Activated naive CD4-positive, alpha-beta T cell treated with anti-CD3 and anti-CD28 coated beads, Interleukin-2, amount 10 ng/mL, durations not matched to agents 7 days and 5 days (primary cell): ENCODE measurements at regions not wholly inside any gene's neighbourhood (a gene's known extent, or its start where the extent isn't known, plus 50 kb on each side); places are given as distances from the start of the nearest gene placed in this dataset.
A peak's percentile ranks its signal among the peaks of the same experiment; 100 is the strongest.
"Not testable (repeated sequence)": the region's sequence is repeated elsewhere in the genome, so short reads cannot be mapped to it uniquely, and the experiment has no call there.

Experiments used
- CTCF ChIA-PET: fragments of 350-600 bp; sonication (Branson Sonifier 250); formaldehyde crosslinking; loops from one replicate; lab custom pipeline; 2021; ENCODE audit warnings: antibody characterized with exemption; lab: Charles Lee
- DNase-seq: peaks from one replicate; pipeline ENCODE4 v3.0.0-alpha.2; 2020
- H3K27ac Mint-ChIP-seq: one replicate; pipeline ENCODE4 v1.8.0; 2021; ENCODE audit warnings: mild to moderate bottlenecking, moderate library complexity, mixed read lengths
- H3K27me3 Mint-ChIP-seq: one replicate; pipeline ENCODE4 v1.8.0; 2021; ENCODE audit warnings: mild to moderate bottlenecking, mixed read lengths
- H3K36me3 Mint-ChIP-seq: one replicate; pipeline ENCODE4 v1.8.0; 2021; ENCODE audit warnings: mixed read lengths
- H3K4me1 Mint-ChIP-seq: one replicate; pipeline ENCODE4 v1.8.0; 2021; ENCODE audit warnings: mixed read lengths
- H3K4me3 Mint-ChIP-seq: one replicate; pipeline ENCODE4 v1.8.0; 2021; ENCODE audit warnings: mild to moderate bottlenecking, moderate library complexity, mixed read lengths
- H3K9me3 Mint-ChIP-seq: one replicate; pipeline ENCODE4 v1.8.0; 2021; ENCODE audit warnings: mixed read lengths

GRCh38 chr16:62258931-62259435, 222.7 kb upstream of the CDH8 start:
- H3K27ac Mint-ChIP-seq, CTCF ChIA-PET, H3K4me1 Mint-ChIP-seq, H3K36me3 Mint-ChIP-seq, DNase-seq, H3K4me3 Mint-ChIP-seq, H3K27me3 Mint-ChIP-seq, H3K9me3 Mint-ChIP-seq: not testable (repeated sequence)

GRCh38 chr16:62256406-62256805, 220.2 kb upstream of the CDH8 start:
- H3K4me3 Mint-ChIP-seq = no peak overlapping the region
- no peak overlapping the region for H3K27ac Mint-ChIP-seq
- no peaks in the 10 kb centered on the region for H3K27me3 Mint-ChIP-seq
- peaks cover 2% of the 10 kb centered on the region for H3K9me3 Mint-ChIP-seq
- CTCF ChIA-PET = no interaction called here
- no peak for DNase-seq
- H3K4me1 Mint-ChIP-seq = no peaks in the 10 kb centered on the region
- H3K36me3 Mint-ChIP-seq = no peaks in the 10 kb centered on the region

GRCh38 chr16:62254847-62255246, 218.6 kb upstream of the CDH8 start:
- Mint-ChIP-seq H3K36me3 (no peaks in the 10 kb centered on the region), H3K4me1 (no peaks in the 10 kb centered on the region), H3K4me3 (no peak overlapping the region), H3K27ac (no peak overlapping the region), H3K9me3 (peaks cover 2% of the 10 kb centered on the region), H3K27me3 (no peaks in the 10 kb centered on the region)
- DNase-seq = no peak
- CTCF ChIA-PET = no interaction called here

GRCh38 chr16:62254372-62254771, 218.1 kb upstream of the CDH8 start:
- H3K4me3 Mint-ChIP-seq = no peak overlapping the region
- CTCF ChIA-PET = no interaction called here
- H3K27ac Mint-ChIP-seq = no peak overlapping the region
- no peaks in the 10 kb centered on the region for H3K36me3 Mint-ChIP-seq
- H3K27me3 Mint-ChIP-seq = no peaks in the 10 kb centered on the region
- peaks cover 2% of the 10 kb centered on the region for H3K9me3 Mint-ChIP-seq
- no peak for DNase-seq
- H3K4me1 Mint-ChIP-seq = no peaks in the 10 kb centered on the region

GRCh38 chr16:62253966-62254365, 217.7 kb upstream of the CDH8 start:
- Mint-ChIP-seq H3K36me3 (no peaks in the 10 kb centered on the region), H3K27me3 (no peaks in the 10 kb centered on the region), H3K27ac (no peak overlapping the region), H3K9me3 (peaks cover 3% of the 10 kb centered on the region), H3K4me3 (no peak overlapping the region), H3K4me1 (no peaks in the 10 kb centered on the region)
- DNase-seq = no peak
- CTCF ChIA-PET = interaction anchor here (0.7 kb wide), 1 partner anchor 644 kb away, joined by 3 read pairs; no protein-coding TSS in a partner anchor

- no peaks in the 10 kb centered on the region for H3K36me3 Mint-ChIP-seq
- CTCF ChIA-PET = no interaction called here
- DNase-seq = no peak
- H3K4me1 Mint-ChIP-seq = no peaks in the 10 kb centered on the region
- no peak overlapping the region for H3K4me3 Mint-ChIP-seq
- peaks cover 5% of the 10 kb centered on the region for H3K9me3 Mint-ChIP-seq
- no peak overlapping the region for H3K27ac Mint-ChIP-seq
- H3K27me3 Mint-ChIP-seq = no peaks in the 10 kb centered on the region
Observed at GRCh38 chr16:62249069-62249468, 212.8 kb upstream of the CDH8 start.

GRCh38 chr16:62240722-62241121, 204.5 kb upstream of the CDH8 start:
- H3K27ac Mint-ChIP-seq = no peak overlapping the region
- DNase-seq = no peak
- H3K4me3 Mint-ChIP-seq = no peak overlapping the region
- no peaks in the 10 kb centered on the region for H3K4me1 Mint-ChIP-seq
- CTCF ChIA-PET = no interaction called here
- H3K9me3 Mint-ChIP-seq = peaks cover 10% of the 10 kb centered on the region
- no peaks in the 10 kb centered on the region for H3K27me3 Mint-ChIP-seq
- no peaks in the 10 kb centered on the region for H3K36me3 Mint-ChIP-seq

GRCh38 chr16:62225675-62226074, 189.4 kb upstream of the CDH8 start:
- Mint-ChIP-seq H3K27me3 (no peaks in the 10 kb centered on the region), H3K4me3 (no peak overlapping the region), H3K27ac (no peak overlapping the region), H3K9me3 (peaks cover 8% of the 10 kb centered on the region), H3K36me3 (no peaks in the 10 kb centered on the region), H3K4me1 (no peaks in the 10 kb centered on the region)
- peak; percentile 37 for DNase-seq
- CTCF ChIA-PET = no interaction called here

- no peak overlapping the region for H3K27ac Mint-ChIP-seq
- CTCF ChIA-PET = no interaction called here
- no peaks in the 10 kb centered on the region for H3K36me3 Mint-ChIP-seq
- H3K9me3 Mint-ChIP-seq = peaks cover 11% of the 10 kb centered on the region
- no peaks in the 10 kb centered on the region for H3K4me1 Mint-ChIP-seq
- no peak for DNase-seq
- no peaks in the 10 kb centered on the region for H3K27me3 Mint-ChIP-seq
- H3K4me3 Mint-ChIP-seq = no peak overlapping the region
Observed at GRCh38 chr16:62224646-62225209, 188.5 kb upstream of the CDH8 start.

- Mint-ChIP-seq H3K36me3 (no peaks in the 10 kb centered on the region), H3K9me3 (peaks cover 13% of the 10 kb centered on the region), H3K4me1 (no peaks in the 10 kb centered on the region), H3K27me3 (no peaks in the 10 kb centered on the region), H3K27ac (no peak overlapping the region), H3K4me3 (no peak overlapping the region)
- CTCF ChIA-PET = no interaction called here
- DNase-seq = no peak
Observed at GRCh38 chr16:62216837-62217236, 180.6 kb upstream of the CDH8 start.

- Mint-ChIP-seq H3K27ac (no peak overlapping the region), H3K9me3 (peaks cover 14% of the 10 kb centered on the region), H3K4me3 (no peak overlapping the region), H3K36me3 (no peaks in the 10 kb centered on the region), H3K27me3 (no peaks in the 10 kb centered on the region), H3K4me1 (no peaks in the 10 kb centered on the region)
- CTCF ChIA-PET = no interaction called here
- DNase-seq = no peak
Observed at GRCh38 chr16:62213763-62214162, 177.5 kb upstream of the CDH8 start.

- DNase-seq = no peak
- Mint-ChIP-seq H3K36me3 (no peaks in the 10 kb centered on the region), H3K4me1 (no peaks in the 10 kb centered on the region), H3K9me3 (peaks cover 8% of the 10 kb centered on the region), H3K27me3 (no peaks in the 10 kb centered on the region), H3K27ac (no peak overlapping the region), H3K4me3 (no peak overlapping the region)
- CTCF ChIA-PET = no interaction called here
Observed at GRCh38 chr16:62208934-62209333, 172.7 kb upstream of the CDH8 start.

GRCh38 chr16:62205459-62205858, 169.2 kb upstream of the CDH8 start:
- H3K4me1 Mint-ChIP-seq = no peaks in the 10 kb centered on the region
- no peaks in the 10 kb centered on the region for H3K36me3 Mint-ChIP-seq
- no peak overlapping the region for H3K4me3 Mint-ChIP-seq
- CTCF ChIA-PET = interaction anchor here (1.2 kb wide), 1 partner anchor 13 kb away, joined by 3 read pairs; no protein-coding TSS in a partner anchor
- H3K27ac Mint-ChIP-seq = no peak overlapping the region
- no peaks in the 10 kb centered on the region for H3K27me3 Mint-ChIP-seq
- no peak for DNase-seq
- peaks cover 3% of the 10 kb centered on the region for H3K9me3 Mint-ChIP-seq

- CTCF ChIA-PET = interaction anchor here (0.6 kb wide), 1 partner anchor 12 kb away, joined by 4 read pairs; no protein-coding TSS in a partner anchor
- Mint-ChIP-seq H3K27me3 (no peaks in the 10 kb centered on the region), H3K9me3 (peaks cover 3% of the 10 kb centered on the region), H3K36me3 (no peaks in the 10 kb centered on the region), H3K4me1 (no peaks in the 10 kb centered on the region), H3K4me3 (no peak overlapping the region), H3K27ac (no peak overlapping the region)
- no peak for DNase-seq
Observed at GRCh38 chr16:62201911-62202310, 165.7 kb upstream of the CDH8 start.

- Mint-ChIP-seq H3K4me1 (no peaks in the 10 kb centered on the region), H3K9me3 (peaks cover 1% of the 10 kb centered on the region), H3K4me3 (no peak overlapping the region), H3K36me3 (no peaks in the 10 kb centered on the region), H3K27ac (no peak overlapping the region), H3K27me3 (no peaks in the 10 kb centered on the region)
- CTCF ChIA-PET = no interaction called here
- DNase-seq = no peak
Observed at GRCh38 chr16:62194828-62195227, 158.6 kb upstream of the CDH8 start.
